ENCODE measurements at regions not wholly inside any gene's neighbourhood (a gene's known extent, or its start where the extent isn't known, plus 50 kb on each side); places are given as distances from the start of the nearest gene placed in this dataset.
"Not testable (repeated sequence)": the region's sequence is repeated elsewhere in the genome, so short reads cannot be mapped to it uniquely, and the experiment has no call there.

DNA sequence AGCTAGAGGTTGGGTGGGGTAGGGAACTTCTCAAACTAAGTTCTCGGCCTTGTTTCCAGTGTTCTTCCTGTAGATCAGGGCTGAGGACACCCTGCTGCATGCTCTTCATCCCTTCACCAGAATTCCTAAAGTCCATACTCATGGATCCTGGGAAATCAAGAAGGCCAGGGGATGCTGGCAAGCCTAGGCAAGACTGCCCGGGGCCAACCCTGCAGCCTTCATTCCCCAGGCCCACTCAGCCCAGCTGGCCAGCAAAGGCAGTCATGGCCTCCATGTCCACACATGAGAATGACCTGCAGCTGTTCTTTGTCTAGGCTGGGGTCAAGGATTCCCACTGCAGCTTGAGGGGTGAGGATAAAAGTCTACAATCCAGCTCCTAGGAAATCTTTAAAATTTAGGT lies 109.3 kb upstream of the ETV6 start:
- DNase-seq, result no peak

DNA sequence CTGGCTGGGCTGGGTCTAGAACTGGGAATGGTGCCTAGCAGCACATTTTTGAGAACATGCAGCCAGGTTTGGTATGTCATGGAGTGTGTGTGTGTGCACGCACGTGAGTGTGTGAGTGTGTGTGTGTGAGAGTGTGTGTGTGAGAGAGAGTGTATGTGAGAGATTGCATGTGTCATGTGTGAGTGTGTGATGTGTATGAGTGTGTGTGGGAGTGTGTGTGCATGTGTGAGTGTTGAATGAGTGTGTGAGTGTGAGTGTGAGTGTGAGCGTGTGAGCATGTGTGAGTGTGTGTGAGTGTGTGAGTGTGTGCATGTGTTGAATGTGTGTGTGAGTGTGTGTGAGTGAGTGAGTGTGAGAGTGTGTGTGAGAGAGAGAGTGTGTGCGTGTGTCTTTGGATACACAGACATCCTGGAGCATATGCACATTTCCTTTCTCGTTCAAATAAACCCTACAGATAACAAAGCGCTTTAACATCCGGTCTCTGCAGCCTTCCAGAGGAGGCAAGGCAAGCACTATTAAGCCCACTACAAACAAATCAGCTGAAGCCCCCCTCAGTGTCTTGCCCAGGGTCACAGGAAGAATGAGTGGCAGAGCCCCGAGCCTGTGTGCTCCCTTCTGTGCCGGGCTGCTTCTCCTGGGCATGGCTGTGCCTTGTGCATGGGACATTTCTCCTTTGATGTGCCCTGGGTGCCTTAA lies 108.7 kb upstream of the ETV6 start:
- no peak for DNase-seq

DNA sequence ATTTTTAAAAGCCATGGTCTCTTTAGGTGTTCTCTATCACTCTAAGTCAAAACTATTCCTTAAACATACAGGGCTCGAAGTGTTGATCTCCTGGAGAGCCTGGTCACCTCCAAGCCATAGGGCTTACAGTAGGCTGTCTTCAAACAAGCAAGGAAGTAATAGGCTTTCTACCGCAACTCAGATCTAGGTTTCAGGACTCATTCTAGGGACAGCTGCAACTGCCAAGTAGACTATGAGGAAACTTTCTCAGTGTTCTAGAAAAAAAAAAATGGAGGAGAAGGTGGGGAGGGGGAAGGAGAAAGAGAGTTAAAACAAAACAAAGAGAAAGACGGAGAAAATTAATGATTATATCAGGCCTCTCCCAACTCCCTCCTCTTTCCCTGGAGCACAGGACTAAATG lies 106.9 kb upstream of the ETV6 start:
- no peak for DNase-seq

DNA sequence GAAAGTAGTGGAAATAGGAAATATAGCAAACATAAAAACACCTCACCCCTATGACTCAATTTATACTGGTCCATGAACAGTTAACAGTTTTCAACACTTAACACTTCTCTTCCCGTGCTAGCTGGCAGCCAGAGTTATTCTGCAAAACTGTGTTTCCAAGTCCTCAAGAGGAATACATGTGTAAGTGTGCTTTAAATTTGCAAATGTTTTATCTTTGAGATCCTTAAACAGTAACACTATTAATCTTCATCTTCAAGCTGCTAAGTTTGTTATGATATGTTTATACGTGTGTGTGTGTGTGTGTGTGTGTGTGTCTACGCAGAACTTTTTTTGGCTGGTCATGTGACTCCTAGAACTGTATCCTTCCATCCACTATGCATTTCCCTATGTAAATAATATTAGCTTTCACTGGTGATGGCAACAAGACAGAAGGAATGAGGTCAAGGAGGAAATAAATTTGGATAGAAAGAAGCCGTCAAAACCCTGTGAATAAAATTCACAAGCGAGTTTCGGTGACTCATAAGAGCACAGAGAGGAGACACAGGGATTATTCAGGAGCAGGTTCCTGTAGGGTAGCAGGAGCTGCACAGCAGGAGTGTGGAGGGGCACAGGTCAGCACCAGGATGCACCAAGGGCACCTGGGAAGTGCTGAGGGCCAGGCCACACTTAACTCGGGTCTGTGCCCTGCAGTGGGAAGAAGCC lies 105.9 kb upstream of the ETV6 start:
- DNase-seq, result no peak

DNA sequence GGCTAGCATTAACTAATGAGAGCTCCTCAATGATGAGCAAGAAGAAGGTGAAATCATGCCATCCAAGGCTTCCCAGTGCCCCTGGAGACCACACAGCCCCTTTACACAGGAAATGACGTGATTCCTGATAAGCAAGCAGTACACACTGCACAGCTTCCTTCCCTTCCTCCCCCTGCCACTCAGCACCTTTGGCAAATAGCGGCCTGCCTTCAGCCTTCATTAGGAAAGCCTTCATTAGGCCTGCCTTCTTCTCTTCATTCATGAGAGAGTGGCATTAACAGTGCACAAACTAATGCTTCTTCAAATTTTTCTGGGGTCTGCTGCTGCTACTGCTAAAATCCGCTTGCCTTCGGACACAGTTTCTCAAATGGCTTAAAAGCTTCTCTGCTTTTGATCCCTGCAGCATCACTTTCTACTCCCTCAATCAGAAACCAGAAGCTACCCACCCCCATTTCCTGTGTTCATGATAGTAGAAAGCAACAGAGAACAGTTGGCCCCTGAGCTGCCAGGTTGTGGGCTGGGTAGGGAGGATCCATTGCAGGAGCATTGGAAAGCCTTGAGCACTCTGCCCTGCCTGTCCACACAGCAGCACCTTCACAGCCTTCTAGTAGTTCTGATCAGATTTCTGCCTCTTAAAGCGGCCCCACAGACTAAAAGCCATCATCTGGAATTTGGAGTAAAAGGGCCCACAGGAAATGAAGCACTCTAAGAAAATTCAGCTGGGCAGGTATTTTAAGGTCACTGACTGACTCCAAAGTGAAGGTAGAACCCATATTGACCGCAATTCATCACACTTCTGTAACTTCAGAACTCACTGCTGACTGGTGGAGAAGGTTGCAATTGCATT lies 103.8 kb upstream of the ETV6 start:
- no peak for DNase-seq

DNA sequence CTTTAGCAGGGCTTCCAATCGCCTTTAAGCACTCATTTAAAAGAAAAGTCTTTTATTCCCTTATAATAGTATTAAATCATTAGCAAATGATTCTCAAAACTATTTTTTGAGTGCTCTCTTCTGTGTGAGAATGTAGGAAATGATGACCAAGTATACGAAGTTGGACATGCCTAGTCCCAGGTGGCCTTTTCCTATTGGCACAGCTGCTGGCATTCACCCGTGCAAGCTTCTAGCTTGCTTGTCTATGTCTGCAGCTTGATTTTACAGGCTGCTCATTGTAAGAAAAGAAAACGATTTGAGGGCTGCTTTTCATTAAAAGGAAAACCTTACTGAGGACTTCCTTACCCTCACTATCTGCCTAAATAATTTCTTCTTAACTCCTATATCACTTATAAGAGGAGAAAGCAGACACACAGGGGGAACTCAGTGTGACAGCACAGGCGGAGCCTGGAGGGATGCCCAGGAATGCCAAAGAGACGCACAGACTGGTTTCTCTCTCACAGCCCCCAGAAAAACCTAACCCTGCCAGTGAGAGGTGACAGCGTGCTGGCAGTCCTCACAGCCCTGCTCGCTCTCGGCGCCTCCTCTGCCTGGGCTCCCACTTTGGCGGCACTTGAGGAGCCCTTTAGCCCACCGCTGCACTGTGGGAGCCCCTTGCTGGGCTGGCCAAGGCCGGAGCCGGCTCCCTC lies 102.7 kb upstream of the ETV6 start:
- not testable (repeated sequence) for DNase-seq

DNA sequence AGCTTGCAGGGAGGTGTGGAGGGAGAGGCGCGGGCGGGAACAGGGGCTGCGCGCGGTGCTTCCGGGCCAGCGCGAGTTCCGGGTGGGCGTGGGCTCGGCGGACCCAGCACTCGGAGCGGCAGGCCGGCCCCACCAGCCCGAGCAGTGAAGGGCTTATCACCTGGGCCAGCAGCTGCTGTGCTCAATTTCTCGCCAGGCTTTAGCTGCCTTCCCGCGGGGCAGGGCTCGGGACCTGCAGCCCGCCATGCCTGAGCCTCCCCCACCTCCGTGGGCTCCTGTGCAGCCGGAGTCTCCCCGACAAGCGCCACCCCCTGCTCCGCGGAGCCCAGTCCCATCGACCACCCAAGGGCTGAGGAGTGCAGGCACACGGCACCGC lies 102.2 kb upstream of the ETV6 start:
- DNase-seq, result not testable (repeated sequence)

DNA sequence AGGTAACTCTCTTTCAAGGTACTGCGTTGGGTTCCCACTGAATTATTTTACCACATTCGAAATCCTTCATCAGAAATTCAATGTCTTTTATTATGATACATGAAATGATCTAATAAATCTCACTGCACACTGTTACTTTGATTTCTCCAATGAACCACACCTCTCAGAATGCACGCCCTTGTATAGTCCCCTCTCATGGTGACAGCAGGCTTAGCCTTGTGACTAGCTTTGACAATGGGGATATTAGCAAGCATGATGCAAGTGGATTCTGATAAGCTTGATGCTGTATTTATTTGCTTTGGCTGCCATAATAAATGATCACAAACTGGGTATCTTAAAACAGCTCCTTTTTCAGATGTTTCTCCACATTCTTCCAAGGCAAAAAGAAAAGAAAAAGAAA lies 100.4 kb upstream of the ETV6 start:
- no peak for DNase-seq

DNA sequence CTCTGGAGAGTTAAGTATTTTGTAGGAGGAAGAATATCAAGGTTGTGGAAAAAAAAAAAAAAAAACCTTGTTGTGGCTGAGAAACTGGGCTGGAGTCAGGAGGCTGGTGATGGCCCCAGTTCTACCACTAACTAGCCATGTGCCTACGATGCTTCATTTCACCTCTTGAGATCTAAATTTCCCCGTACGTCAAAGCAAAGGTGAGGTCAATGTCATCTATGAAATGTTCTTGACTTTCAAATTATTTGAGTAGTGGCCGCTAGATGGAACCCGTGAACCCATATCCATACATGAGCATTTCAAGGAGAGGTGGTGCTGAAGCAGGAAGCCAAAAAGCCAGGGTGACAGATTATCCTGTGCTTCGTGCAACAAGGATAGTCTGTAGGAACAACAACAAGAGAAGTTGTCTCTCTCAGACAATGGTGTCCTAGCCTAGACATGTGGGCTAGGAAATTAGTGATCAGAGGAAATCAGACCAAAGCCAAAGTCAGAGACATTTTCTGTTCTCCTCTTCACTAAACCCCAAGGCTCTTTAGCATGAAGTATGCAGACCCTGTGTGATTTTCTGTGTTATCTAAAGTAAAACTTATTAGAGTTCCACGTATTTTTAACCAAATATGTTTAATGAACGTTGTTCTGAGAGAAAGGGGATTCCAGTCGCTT lies 95.5 kb upstream of the ETV6 start:
- DNase-seq, result peak; percentile 53 to 79

DNA sequence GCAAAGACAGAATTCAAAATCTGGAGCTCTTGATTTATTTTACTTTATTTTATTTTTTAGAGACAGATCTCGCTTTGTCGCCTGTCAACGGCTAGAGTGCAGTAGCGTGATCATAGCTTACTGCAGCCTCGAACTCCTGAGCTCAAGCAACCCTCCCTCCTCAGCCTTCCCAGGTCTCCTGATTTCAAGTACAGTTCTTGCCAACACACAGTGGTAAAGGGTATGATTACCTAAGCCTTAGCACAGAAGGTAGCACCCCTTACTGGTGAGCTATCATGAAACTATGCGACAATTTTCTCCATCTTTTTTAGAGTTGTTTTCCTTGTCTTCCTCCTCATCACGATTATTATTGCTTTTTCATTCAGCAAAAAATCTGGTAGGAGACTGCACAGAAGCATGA lies 94.3 kb upstream of the ETV6 start:
- no peak for DNase-seq

DNA sequence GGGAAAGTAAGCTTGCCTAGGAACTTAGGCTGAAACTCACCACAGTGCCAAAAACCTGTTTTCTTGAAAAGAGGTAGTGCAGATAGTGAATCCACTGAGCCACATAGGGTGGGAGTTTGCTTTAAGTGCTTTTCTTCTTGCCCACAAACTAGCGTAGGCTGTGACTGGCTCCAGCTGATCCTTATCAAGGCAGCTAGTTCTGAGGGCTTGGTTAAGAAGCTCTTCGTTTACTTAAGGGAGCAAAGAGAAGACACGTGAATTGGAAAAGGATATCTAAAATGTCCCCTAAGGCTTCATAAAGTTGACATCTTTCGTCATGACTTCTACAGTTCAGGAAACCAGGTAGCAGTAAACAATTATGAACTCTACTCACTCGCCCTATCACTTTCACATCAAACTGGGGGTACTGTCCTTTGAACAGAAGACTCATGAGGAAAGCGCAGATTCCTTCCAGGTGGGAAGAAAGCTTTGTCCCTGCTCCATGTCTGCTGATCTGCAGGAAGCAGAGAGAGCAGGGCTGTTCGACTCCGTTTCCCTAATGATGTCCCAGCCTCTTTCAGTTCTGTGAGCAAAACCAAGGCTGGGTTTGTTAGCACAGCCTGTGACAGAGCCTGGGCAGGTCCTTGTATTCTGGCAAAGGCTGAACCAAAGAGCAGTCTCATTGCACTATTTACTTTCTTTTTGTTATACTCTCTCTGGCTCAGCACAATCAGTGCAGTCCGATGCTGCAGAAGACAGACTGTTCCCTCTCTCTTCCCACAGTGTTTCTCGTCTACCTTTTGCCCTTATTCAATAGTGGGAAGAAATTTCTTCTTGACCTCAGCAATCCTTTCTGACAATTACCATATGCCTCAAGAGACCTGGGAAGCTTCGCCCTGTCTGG lies 93.5 kb upstream of the ETV6 start:
- no peak for DNase-seq

DNA sequence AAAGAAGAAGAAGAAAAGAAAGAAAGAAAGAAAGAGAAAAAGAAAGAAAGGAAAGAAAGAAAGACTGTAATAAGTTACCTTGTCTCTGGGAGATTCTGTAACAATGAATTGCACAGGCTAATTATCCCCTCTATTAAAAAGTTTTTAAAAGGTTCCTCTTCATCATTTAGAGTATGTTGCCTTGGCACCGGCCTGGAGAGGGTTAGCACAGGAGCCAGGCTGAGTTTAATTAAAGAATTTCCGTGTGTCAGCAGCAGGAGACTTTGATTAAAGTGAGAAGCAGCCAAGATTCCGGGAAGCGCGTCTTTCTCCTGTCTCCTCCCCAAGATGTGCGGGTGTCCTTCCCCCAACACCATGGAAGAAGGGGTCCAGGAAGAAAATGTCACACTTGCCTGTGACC lies 92.8 kb upstream of the ETV6 start:
- no peak for DNase-seq

DNA sequence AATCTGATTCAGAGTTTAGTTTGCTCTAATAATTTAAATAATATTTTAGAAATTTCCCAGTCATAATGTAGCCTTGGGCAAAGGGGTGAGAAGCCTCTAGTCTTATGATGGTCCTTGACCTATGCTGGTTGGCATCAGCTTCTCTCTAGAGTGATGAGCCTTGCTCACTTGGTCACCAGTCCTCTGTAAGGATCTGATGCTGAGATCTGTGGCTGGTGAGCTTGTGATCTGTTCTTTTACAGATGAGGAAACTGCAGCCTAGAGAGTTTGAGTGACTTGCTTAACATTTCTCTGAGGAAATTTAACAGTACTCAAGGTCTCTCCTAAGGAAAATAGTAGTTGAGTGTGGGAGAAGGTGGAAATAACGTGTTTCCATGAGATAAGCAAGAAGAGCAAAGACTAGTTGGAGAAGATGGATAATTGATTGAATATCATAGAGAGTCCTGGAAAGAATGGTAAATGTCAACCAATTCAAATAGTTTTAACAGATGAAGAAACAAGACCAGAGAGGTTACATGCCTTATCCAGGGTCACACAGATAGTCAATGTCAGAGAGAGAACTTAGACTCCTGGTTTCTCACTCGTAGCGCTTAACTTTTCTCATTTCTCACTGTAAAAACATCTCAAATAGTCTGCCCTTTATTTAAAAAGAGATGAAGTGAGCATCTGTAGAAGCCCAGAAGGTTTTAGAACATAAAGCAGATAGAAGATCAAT lies 89.7 kb upstream of the ETV6 start:
- peak; percentile 20 to 70 for DNase-seq

DNA sequence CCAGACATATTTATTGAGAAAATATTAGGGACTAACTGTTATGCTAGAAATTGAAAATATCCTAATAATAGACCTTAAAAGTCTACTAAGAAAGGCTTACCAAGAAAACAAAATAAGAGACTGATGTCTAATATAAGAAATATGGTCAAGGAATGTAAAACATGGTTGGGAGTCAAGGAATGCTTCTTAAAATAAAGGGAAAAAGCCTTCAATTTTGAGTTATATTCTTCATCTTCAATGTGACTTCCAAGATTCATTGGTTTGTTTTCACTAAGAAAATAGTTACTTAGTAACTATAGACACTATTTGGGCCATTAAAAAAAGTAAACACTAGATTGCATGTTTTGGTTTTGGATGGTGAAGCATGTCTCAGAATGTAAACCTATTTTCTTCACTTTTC lies 88.1 kb upstream of the ETV6 start:
- DNase-seq, result no peak

DNA sequence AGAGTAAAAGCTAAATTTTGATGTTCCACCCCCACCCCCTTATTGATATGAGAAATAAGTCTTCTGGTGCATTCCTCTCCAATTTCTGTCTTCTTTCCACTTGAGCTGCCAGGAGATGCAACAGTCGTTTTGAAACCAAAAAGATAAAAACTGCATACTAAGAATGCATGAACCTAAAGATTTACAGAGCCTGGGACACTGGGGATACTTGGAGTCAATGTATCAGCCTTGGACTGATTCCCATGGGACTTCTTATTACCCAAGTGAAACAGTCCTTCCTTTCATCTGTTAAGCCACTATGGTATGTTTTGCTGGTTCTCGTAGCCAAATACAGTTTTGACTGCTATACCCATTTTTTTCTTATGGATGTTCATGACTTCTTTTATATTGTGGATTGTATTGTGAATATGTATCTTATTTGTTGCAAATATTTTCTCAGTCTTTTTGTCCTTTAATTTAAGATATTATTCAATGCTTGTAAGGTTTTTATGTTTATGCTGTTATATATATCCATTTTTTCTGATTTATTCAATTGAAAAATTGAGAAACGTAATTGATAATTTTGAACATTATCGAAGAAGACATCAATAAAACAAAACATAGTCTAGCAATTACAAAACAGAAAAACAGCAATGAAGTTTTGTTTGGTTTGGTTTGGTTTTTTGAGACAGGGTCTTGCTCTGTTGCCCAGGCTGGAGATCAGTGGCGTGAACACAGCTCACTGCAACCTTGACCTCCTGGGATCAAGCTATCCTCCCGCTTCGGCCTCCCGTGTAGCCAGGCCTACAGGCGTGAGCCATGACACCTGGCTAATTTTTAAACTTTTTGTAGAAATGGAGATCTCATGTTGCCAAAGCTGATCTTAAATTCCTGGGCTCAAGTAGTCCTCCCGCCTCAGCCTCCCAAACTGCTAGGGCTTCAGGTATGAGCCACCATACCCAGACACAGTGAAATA lies 85.4 kb upstream of the ETV6 start:
- DNase-seq, result no peak

DNA sequence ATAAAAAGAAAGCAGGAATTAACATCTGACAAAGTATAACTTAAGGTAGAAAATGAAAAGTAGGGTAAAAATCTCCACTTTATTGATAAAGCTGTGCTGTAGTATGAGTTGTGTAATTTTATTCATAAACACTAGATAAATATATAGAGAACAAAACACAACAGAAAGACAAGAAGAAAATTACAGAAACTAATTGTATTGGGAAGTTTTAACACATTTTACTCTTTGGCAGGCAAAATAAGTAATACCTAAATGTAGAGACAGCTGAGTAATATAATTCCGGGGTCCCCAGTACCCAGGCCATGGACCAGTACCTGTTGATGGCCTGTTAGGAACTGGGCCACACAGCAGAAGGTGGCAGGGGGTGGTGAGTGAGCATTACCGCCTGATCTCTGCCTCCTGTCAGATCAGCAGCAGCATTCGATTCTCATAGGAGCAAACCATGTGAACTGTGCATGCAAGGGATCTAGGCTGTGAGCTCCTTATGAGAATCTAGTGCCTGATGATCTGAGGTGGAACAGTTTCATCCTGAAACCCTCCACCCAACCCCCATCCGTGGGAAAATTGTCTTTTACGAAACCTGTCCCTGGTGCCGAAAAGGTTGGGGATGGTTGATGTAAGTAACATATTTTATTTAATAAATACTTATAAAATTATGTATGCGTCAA lies 84.4 kb upstream of the ETV6 start:
- no peak for DNase-seq

DNA sequence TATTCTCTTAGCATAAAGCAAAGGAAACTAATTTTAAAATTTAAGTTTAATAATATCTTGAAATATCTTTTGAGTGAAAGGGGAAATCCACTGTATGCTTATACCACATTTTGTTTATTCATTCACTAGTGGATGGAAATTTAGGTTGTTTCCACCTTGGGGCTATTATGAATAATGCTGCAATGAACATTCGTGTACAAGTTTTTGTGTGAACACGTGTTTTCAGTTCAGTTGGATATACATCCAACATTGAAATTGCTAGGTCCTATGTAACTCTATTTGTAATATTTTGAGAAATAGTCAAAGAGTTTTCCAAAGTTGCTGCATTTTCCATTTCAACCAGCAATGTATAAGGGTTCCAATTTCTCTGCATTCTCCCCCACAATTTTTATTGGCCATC lies 83.7 kb upstream of the ETV6 start:
- no peak for DNase-seq

DNA sequence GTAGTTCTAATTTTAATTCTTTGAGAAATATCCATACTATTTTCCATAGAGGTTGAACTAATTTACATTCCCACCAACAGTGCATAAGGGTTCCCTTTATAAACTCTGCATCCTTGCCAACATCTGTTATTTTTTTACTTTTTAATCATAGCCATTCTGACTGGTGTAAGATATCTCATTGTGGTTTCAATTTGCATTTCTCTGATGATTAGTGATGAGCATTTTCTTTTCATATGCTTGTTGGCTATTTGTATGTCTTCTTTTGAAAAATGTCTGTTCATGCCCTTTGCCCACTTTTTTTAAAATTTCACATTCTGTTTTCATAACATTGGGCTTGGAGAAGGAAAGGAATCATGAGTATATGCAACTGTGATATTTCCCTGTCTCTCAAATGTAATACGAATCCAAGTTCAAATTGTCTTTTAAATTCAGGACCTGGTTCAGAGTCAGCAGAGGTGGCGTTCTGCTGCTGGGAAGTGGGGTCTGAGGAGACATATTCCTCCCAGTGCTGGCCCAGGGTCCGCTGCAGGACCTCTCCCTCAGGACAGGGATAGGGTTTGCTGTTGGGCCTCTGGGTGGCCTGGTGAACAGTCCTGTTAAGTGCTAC lies 81.2 kb upstream of the ETV6 start:
- no peak for DNase-seq
